ENCODE measurements at regions not wholly inside any gene's neighbourhood (a gene's known extent, or its start where the extent isn't known, plus 50 kb on each side); places are given as distances from the start of the nearest gene placed in this dataset.

- BruUV-seq (replicated peaks): no TSS peak
- ChIA-PET POLR2A (ENCODE audit: low non-redundant PET) (interaction anchor here (0.6 kb wide), 1 partner anchor 99 kb away, joined by 3 read pairs; no protein-coding TSS in a partner anchor), CTCF (no interaction called here)
- H3K36me3 ChIP-seq (ENCODE audit: insufficient read depth, low read length, poor library complexity, severe bottlenecking): no peaks in the 10 kb centered on the region
- intact Hi-C loops (cut with micrococcal nuclease; ENCODE audit: unreplicated experiment): no loop called here
- no peak for DNase-seq (ENCODE audit: low spot score)
- H3K27ac ChIP-seq (ENCODE audit: low read depth, low read length, poor library complexity, severe bottlenecking): no peak overlapping the region
- TF ChIP-seq EZH2 (IDR thresholded peaks at IDR 0.05; ENCODE audit: borderline replicate concordance, low read depth, low read length, poor library complexity, severe bottlenecking) (no peak), CTCF (conservative IDR thresholded peaks at IDR 0.05; ENCODE audit: low read depth, low read length) (no peak)
- H3K9me3 ChIP-seq (ENCODE audit: low read depth, low read length, poor library complexity, severe bottlenecking): peaks cover 7% of the 10 kb centered on the region
- no peaks in the 10 kb centered on the region for H3K27me3 ChIP-seq (replicated peaks; ENCODE audit: insufficient read depth, low read depth, low read length, poor library complexity)
- peaks cover 19% of the 10 kb centered on the region for H3K4me1 ChIP-seq (ENCODE audit: insufficient read depth, low read length, poor library complexity, severe bottlenecking)
- H3K4me3 ChIP-seq (ENCODE audit: low read depth, low read length, poor library complexity, severe bottlenecking): no peak overlapping the region
Observed at GRCh38 chr6:50925981-50926380, 107.3 kb downstream of the TFAP2B start.

- no peak for DNase-seq (ENCODE audit: low spot score)
- CTCF ChIA-PET: no interaction called here
- intact Hi-C loops (cut with micrococcal nuclease; ENCODE audit: unreplicated experiment): no loop called here
- Histone ChIP-seq H3K4me3 (ENCODE audit: low read depth, low read length, poor library complexity, severe bottlenecking) (no peak overlapping the region), H3K9me3 (ENCODE audit: low read depth, low read length, poor library complexity, severe bottlenecking) (no peaks in the 10 kb centered on the region), H3K4me1 (ENCODE audit: insufficient read depth, low read length, poor library complexity, severe bottlenecking) (peaks cover 19% of the 10 kb centered on the region), H3K27ac (ENCODE audit: low read depth, low read length, poor library complexity, severe bottlenecking) (no peak overlapping the region), H3K36me3 (ENCODE audit: insufficient read depth, low read length, poor library complexity, severe bottlenecking) (no peaks in the 10 kb centered on the region), H3K27me3 (replicated peaks; ENCODE audit: insufficient read depth, low read depth, low read length, poor library complexity) (no peaks in the 10 kb centered on the region)
- BruUV-seq (replicated peaks): no TSS peak
- POLR2A ChIA-PET (ENCODE audit: low non-redundant PET): no interaction called here
- TF ChIP-seq CTCF (conservative IDR thresholded peaks at IDR 0.05; ENCODE audit: low read depth, low read length): no peak
- no peak for TF ChIP-seq EZH2 (IDR thresholded peaks at IDR 0.05; ENCODE audit: borderline replicate concordance, low read depth, low read length, poor library complexity, severe bottlenecking)
Observed at GRCh38 chr6:50927800-50928199, 109.1 kb downstream of the TFAP2B start.

- Histone ChIP-seq H3K4me3 (ENCODE audit: low read depth, low read length, poor library complexity, severe bottlenecking) (no peak overlapping the region), H3K27me3 (replicated peaks; ENCODE audit: insufficient read depth, low read depth, low read length, poor library complexity) (no peaks in the 10 kb centered on the region), H3K36me3 (ENCODE audit: insufficient read depth, low read length, poor library complexity, severe bottlenecking) (no peaks in the 10 kb centered on the region), H3K27ac (ENCODE audit: low read depth, low read length, poor library complexity, severe bottlenecking) (no peak overlapping the region), H3K4me1 (ENCODE audit: insufficient read depth, low read length, poor library complexity, severe bottlenecking) (peaks cover 6% of the 10 kb centered on the region), H3K9me3 (ENCODE audit: low read depth, low read length, poor library complexity, severe bottlenecking) (no peaks in the 10 kb centered on the region)
- TF ChIP-seq EZH2 (IDR thresholded peaks at IDR 0.05; ENCODE audit: borderline replicate concordance, low read depth, low read length, poor library complexity, severe bottlenecking): no peak
- no peak for TF ChIP-seq CTCF (conservative IDR thresholded peaks at IDR 0.05; ENCODE audit: low read depth, low read length)
- intact Hi-C loops (cut with micrococcal nuclease; ENCODE audit: unreplicated experiment): no loop called here
- ChIA-PET POLR2A (ENCODE audit: low non-redundant PET) (no interaction called here), CTCF (no interaction called here)
- no peak for DNase-seq (ENCODE audit: low spot score)
- no TSS peak for BruUV-seq (replicated peaks)
Observed at GRCh38 chr6:50929323-50929722, 110.7 kb downstream of the TFAP2B start.

Data from A673 (cell line).